Activated CD8-positive, alpha-beta memory T cell treated with anti-CD3 and anti-CD28 coated beads, Interleukin-2, amount 50 U/mL, for 48 hours (primary cell): ENCODE measurements at regions not wholly inside any gene's neighbourhood (a gene's known extent, or its start where the extent isn't known, plus 50 kb on each side); places are given as distances from the start of the nearest gene placed in this dataset.

Experiments
- DNase-seq: peaks from one replicate; pipeline ENCODE4 v3.0.0-alpha.2; 2020

- no peak for DNase-seq
These were observed 525.1 kb downstream of the LMO7 start for GRCh38 chr13:76160961-76161925.

- no peak for DNase-seq
These were observed 524.4 kb downstream of the LMO7 start for GRCh38 chr13:76160506-76160905.

- DNase-seq, result no peak
These were observed 521.8 kb downstream of the LMO7 start for GRCh38 chr13:76157926-76158325.

GRCh38 chr13:76153239-76153638 lies 517.1 kb downstream of the LMO7 start:
- no peak for DNase-seq

GRCh38 chr13:76148926-76149325 lies 512.8 kb downstream of the LMO7 start:
- no peak for DNase-seq

GRCh38 chr13:76148374-76148773 lies 512.2 kb downstream of the LMO7 start:
- no peak for DNase-seq

GRCh38 chr13:76132532-76132931 lies 496.4 kb downstream of the LMO7 start:
- no peak for DNase-seq

- no peak for DNase-seq
These were observed 495.4 kb downstream of the LMO7 start for GRCh38 chr13:76131551-76131950.

- no peak for DNase-seq
These were observed 493.3 kb downstream of the LMO7 start for GRCh38 chr13:76129305-76130000.

GRCh38 chr13:76127922-76128321 lies 491.8 kb downstream of the LMO7 start:
- DNase-seq, result no peak

- DNase-seq, result no peak
These were observed 487.4 kb downstream of the LMO7 start for GRCh38 chr13:76123548-76123947.

GRCh38 chr13:76116751-76117360 lies 480.7 kb downstream of the LMO7 start:
- DNase-seq, result no peak

- no peak for DNase-seq
These were observed 470.6 kb downstream of the LMO7 start for GRCh38 chr13:76106763-76107162.

- no peak for DNase-seq
These were observed 458.5 kb downstream of the LMO7 start for GRCh38 chr13:76094645-76095044.

GRCh38 chr13:76091076-76091475 lies 454.9 kb downstream of the LMO7 start:
- no peak for DNase-seq

GRCh38 chr13:76086729-76087128 lies 450.6 kb downstream of the LMO7 start:
- no peak for DNase-seq

GRCh38 chr13:76067850-76068249 lies 431.7 kb downstream of the LMO7 start:
- DNase-seq, result no peak

- DNase-seq, result no peak
These were observed 417.1 kb downstream of the LMO7 start for GRCh38 chr13:76053181-76053580.

- no peak for DNase-seq
These were observed 413.2 kb downstream of the LMO7 start for GRCh38 chr13:76049376-76049746.

- no peak for DNase-seq
These were observed 412.7 kb downstream of the LMO7 start for GRCh38 chr13:76048675-76049375.

- no peak for DNase-seq
These were observed 412.0 kb downstream of the LMO7 start for GRCh38 chr13:76048131-76048530.

GRCh38 chr13:76043874-76044273 lies 407.7 kb downstream of the LMO7 start:
- DNase-seq, result no peak
